ENCODE measurements at regions not wholly inside any gene's neighbourhood (a gene's known extent, or its start where the extent isn't known, plus 50 kb on each side); places are given as distances from the start of the nearest gene placed in this dataset.

GRCh38 chr2:226299771-226300170 lies 499.8 kb downstream of the IRS1 start (continued):
- no peak for TF ChIP-seq ZBTB33 (IDR thresholded peaks at IDR 0.05)
- no peak for TF ChIP-seq ATF3 (IDR thresholded peaks at IDR 0.05)

GRCh38 chr2:226295681-226296080 lies 503.9 kb downstream of the IRS1 start:
- TF ChIP-seq JUND (IDR thresholded peaks at IDR 0.05) (no peak), FOXA2 (IDR thresholded peaks at IDR 0.05) (no peak), FOXA1 (IDR thresholded peaks at IDR 0.05) (no peak), ATF3 (IDR thresholded peaks at IDR 0.05) (no peak), REST (IDR thresholded peaks at IDR 0.05) (no peak), MAX (IDR thresholded peaks at IDR 0.05) (no peak), HNF4G (IDR thresholded peaks at IDR 0.05) (no peak), TAF1 (conservative IDR thresholded peaks at IDR 0.05) (no peak), RXRA (IDR thresholded peaks at IDR 0.05) (no peak), ZBTB33 (IDR thresholded peaks at IDR 0.05) (no peak), GABPA (IDR thresholded peaks at IDR 0.05 in 1 of 2, conservative IDR thresholded peaks at IDR 0.05 in 1 of 2) (no peak), EGR1 (IDR thresholded peaks at IDR 0.05; ENCODE audit: low read depth in 2 of 2) (no peak), NR2F2 (IDR thresholded peaks at IDR 0.05) (no peak)
- 96% methylated on average over 3 of the region's 3 CpGs for WGBS
- Histone ChIP-seq H3K9ac (ENCODE audit: low read depth in 1 of 2, low read length in 2 of 2) (no peak overlapping the region), H3K9me3 (ENCODE audit: control insufficient read depth in 4 of 4, low read length in 3 of 4) (peaks cover 0 to 9% (median 3%) of the 10 kb centered on the region in 4 donors), H3K27me3 (ENCODE audit: control insufficient read depth in 4 of 4, insufficient read depth in 4 of 4, low read length in 3 of 4) (no peaks in the 10 kb centered on the region), H3K4me1 (ENCODE audit: control insufficient read depth in 4 of 4, insufficient read depth in 4 of 4, low read length in 3 of 4) (no peaks in the 10 kb centered on the region), H3K27ac (ENCODE audit: low read depth in 1 of 2, low read length in 2 of 2) (no peak overlapping the region), H3K36me3 (ENCODE audit: control insufficient read depth in 4 of 4, insufficient read depth in 3 of 4, low read depth in 1 of 4, low read length in 3 of 4) (no peaks in the 10 kb centered on the region), H3K4me3 (ENCODE audit: low read depth in 1 of 3, low read length in 3 of 3) (no peak overlapping the region)
- no peak for DNase-seq (ENCODE audit: low spot score)

Measured in liver (tissue), 7 donors.